NCI-H526 treated with DMSO at 0.1 percent for 48 hours (cell line): ENCODE measurements at regions not wholly inside any gene's neighbourhood (a gene's known extent, or its start where the extent isn't known, plus 50 kb on each side); places are given as distances from the start of the nearest gene placed in this dataset.
"Not testable (repeated sequence)": the region's sequence is repeated elsewhere in the genome, so short reads cannot be mapped to it uniquely, and the experiment has no call there.

Experiments used
- DNase-seq: peaks from one replicate; lab custom pipeline; 2025; lab: John Stamatoyannopoulos, UW

DNA sequence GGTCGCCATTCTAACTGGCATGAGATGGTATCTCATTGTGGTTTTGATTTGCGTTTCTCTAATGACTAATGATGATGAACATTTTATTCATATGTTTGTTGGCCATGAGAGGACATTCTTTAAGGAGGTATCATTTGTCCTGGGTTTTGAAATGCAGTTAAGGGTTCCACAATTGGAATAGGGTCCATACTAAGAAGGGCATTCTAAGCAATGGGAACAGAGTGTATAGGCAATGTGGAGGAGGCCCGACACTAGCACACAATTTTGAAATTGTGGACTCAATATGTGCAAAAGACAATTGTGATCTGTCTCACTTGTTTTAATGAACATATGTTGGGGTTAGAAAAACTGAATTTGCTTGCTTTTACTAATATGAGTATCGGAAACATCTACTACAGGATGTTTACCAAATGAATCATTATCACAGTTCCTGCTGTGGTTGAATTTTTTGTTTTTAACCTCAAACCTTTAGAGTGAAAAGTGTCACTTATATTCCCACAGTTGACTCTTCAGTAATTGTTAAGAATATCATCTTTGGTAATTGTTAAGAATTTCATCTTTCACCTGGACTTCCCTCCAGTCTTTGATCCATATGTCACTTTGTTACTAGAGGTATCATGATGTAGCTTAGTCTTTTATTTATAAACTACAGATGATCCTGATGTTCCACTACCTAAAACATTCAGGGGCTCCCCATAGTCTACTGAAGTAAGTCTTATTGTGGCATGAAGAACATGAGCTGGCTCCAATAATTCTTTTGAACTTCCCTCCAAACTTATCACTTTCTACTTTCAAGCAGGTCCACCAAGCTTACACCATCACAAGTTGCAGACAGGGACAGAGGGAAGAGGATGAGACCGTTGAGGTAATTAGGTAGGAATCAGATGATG lies 109.7 kb upstream of the KLF12 start:
- DNase-seq = no peak

DNA sequence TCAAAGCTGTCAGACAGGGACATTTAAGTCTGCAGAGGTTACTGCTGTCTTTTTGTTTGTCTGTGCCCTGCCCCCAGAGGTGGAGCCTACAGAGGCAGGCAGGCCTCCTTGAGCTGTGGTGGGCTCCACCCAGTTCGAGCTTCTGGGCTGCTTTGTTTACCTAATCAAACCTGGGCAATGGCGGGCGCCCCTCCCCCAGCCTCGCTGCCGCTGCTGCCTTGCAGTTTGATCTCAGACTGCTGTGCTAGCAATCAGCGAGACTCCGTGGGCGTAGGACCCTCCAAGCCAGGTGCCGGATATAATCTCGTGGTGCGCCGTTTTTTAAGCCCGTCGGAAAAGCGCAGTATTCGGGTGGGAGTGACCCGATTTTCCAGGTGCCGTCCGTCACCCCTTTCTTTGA lies 107.1 kb upstream of the KLF12 start:
- DNase-seq = not testable (repeated sequence)

DNA sequence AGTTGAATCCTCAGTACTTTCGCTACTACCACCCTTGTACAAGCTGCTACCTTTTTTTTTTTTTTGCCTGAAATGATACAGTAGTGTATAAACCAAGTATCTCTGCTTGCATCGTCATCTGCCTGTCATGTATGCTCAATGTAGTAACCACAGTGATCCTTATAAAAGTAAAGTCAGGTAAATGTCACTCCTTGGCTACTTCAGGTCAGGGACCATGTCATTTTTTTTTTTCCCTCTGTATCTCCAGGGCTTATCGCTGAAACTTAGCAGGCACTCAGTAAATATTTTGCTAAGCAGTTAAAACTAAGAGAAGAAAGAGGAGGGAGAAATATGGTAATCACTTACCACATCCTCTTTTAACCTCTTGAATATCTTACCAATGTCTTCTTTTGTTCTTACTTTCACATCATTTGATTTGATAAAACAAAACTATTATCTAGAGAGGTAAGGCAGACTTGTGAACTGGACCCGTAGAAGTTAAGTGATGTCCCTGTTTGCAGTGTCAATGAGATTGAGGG lies 96.8 kb upstream of the KLF12 start:
- no peak for DNase-seq

DNA sequence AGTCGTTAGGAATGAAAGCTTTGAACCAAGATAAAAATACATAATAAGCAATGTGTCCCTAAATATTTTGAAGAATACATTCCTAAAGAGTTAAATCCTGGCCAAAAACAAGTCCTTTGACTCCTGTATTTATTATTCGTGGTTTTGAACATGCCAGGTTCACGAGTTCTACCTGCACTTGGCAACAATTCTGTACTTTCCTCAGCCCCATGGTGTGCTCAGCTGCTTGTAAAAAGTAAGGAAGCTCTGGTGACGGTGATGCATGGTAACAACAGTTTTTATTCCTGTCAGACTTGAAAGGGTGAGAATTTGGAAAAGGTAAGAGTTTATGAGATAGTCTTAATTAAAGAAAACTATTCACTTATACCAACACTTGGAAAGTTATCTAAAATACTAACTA lies 95.0 kb upstream of the KLF12 start:
- DNase-seq = no peak

DNA sequence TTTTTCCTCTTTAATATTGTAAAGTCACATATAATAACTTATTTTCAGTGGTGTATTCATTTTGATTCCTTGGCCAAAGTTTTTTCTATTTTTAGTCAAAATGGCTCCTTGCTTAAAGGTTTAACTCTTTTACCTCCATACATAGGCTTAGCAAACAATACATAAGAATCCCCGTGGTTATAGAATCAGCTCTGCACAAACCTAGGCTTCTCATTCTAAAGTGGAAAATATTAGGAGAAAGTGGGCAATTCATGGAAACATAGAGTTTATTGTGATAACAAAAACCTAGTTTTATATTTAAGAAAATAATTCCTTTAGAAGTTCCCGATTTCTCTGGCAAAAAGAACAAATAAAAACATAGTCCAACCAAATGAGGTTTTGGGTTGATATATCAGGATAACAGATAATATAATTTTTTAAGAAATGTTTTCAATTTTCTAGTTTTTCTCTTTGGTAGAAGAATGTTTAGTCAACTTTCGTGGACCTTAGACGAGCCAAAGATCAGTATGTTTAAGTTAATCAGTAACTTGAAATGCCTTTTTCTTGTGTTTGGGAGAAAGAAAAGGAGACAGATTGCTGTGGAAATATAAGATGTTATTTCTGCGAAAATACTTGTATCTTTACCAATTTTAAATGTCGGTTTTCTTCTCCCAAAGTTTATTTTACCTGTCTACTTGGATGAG lies 93.4 kb upstream of the KLF12 start:
- DNase-seq = no peak

DNA sequence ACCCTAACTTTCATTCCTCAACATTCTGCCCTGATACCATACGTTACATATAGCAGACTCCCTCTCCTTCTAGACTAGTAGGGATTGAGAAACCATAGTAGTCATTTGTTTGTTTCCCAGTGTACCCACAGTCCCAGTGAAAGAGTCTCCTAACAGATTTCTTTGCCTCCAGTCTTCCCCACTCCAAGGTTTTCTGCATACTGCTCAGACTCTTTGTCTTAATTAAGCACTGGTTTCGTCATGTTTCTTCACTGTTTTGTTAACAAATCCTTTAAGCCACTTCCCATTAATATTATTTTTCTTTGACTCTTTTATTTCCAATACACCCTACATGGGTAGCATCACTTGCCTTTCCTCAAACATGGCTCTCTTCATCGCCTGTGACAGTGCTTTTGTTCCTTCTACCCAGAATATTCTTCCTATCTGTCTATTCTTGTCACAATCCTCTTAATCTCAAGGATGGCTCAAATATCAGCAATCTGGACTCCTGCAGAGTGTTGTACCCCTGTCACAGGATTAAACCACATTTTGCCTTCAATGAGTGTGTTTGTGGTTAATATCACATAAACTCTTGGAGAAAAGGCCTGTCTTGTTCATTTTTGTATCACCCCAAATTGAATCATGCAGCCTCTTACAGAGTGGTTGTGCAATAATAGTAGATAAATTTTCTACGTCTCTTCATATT lies 92.7 kb upstream of the KLF12 start:
- DNase-seq = no peak

DNA sequence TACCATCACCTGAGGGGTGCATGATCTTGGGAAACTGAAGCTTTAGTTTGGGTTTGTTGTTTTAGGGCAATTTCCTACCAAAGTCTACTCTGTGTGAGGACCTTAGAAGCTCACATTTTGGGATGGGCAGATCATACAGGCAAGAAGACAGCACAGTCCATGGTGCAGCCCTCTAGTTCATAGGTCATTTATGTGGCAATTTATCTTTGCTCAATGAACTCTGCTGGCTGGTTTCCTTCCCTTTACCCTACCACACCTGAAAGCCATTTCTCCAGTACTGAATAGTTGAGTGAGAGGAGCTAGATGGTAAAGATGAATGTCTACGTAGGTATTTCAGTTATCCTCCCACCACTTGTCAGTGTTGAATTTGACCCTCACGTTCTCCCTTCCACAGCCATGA lies 87.5 kb upstream of the KLF12 start:
- no peak for DNase-seq

DNA sequence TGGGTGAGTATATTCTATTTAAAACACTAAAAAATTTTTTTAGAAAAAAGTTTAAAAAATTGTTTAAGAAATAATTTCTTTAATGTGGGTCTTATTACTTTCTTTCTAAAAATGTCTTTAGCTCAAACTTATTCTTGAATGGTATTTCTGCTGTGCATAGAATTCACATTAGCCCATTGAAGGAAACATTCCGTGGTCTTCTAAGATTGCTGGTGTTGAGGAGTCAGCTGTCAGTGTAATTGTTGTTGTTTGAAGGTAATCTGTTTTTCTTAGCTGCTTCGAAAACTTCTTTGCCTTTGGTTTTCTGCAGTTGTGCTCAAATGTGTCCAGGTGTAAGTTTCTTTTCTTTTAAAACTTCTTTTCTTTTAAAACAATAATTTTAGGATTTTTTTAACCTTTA lies 85.4 kb upstream of the KLF12 start:
- DNase-seq = no peak

DNA sequence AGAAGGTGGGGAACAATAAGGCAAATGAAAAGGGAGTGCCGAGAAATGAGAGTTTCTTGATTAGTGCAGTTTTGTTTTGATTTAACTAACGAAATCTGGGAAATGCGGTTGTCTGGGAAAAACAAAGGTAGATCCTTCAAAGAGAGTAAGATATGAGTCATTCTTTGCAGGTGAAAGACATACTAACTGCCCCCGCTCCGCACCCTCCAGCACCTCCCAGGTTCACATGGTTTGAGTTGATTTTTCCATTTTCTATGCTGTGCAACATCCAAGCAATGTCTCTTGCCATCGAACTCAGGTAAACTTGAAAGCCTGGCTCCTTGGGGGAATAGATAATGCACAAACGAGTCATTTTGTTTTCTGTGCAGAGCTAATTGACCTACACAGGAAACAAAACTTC lies 84.1 kb upstream of the KLF12 start:
- no peak for DNase-seq

DNA sequence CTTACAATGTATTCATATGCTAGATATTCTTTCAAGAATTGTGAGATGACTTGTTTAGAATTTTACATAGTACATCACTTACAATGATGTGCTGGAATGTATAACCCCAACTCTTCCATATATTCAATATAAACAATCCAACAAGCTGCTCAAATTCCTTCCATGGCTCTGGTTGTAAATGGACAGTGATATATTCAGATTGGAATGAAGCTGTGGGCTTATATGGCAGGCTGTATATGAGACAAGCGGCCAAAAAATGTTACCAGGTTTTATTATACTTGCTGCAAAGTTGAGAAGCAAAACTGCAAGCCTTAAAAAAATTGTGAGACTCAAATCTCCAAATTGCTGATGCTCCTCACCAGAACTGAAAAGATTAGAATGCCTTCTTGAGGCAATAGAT lies 83.6 kb upstream of the KLF12 start:
- DNase-seq = no peak

DNA sequence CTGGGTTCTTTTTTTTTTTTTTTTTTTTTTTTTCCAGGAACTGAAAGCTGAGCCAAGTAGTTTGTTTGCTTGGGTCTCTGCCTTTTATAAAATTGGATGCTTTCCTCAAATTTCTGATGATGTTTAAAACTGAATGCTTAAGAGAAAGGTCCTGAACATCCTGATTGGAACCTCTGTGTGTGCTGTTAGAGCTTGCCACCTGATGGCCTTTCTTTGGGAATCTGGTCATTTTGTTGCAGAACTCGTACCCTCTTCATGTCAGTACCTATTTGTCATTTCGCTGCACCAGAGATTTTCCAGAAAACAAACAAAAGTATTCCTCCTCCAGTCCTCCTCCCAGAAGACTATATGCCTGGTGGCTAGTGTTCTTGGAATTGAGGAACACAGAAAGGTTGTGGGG lies 81.2 kb upstream of the KLF12 start:
- DNase-seq = no peak

DNA sequence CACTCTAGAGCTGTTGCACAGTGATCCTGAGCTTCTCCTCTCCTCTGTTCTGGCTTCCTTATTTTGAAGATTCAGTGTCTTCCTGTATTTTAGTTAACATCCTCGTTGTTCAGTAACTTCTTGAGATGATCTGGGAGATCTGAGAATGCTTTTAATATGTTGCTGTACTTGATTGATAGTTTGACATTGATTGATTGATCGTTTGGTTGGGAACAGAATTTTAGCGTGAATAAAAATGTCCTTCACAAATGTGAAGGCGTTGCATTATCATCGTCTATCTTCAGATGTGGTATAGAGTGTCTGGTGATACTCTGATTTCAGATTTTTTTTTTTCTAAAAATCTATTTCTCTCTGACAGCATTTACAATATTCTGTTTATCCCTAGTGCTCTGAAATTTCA lies 80.1 kb upstream of the KLF12 start:
- no peak for DNase-seq

DNA sequence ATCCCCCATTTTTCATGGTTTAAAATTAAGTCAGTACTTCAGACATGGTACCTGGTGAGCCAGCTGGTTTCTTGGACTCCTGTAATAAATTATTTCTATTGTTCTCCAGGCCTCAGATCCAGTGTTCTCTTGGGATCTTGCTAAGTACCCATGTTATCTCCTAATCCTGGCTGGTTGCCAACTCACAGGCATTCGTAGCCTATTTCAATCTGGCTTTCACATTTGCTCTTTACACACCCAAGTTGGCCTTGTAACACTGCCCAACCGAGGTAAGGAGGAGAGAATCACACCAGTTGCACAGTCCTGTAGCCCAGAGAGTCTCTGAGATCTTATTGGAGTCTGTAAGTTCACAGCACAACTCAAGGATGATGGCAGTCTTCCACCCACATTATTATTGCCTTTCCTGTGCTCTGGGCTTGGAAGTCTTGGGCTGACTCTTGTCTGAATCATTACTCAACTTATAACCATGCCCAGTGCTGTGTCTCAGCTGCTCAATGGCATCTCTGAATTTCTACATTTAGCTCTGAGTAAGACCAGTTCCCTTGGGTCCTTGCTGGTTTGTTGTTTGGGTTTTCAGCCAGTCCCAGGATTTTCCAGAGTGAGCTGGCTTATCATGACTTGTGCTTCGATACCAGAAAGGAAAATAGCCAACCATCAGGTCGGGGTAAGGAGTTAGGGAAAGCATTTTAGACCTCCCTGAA lies 76.6 kb upstream of the KLF12 start:
- DNase-seq = no peak

DNA sequence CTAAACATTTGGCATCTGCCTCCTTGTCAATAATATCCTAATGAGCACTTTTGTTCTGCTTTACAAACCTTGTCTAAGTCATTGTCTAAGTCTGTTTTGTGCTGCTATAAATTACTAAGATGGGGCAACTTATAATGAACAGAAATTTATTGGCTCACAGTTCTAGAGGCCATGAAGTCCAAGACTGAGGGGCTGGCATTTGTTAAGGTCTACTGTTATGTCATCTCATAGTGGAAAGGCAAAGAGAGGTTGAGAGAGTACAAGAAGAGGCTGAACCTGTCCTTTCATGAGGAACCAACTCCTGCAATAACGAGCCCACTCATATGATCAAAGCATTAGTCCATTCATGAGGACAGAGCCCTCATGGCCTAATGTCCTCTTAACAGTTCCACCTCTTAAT lies 72.7 kb upstream of the KLF12 start:
- DNase-seq = no peak

DNA sequence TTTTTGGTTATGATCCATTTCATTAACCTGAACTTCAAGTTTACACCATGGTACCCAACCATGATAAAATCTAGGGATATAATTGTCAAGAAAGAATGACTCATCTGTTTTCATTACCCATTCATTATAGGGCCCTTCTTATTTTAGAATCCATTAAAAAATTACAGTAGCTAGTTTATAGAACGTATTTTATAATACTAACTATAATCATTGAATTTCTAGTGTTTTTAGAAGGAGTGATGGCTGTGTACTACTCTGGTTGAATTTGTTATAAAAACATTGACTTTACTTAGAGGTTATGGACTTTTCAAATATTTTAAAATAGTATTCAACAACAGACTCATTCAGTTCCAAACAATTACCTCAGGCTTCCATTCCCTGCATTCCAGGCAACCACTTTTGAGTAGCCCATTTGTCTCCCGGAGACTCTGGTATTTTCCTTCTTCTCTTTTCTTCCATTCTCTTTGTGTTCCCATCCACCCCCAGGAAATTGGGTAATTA lies 71.9 kb upstream of the KLF12 start:
- no peak for DNase-seq

DNA sequence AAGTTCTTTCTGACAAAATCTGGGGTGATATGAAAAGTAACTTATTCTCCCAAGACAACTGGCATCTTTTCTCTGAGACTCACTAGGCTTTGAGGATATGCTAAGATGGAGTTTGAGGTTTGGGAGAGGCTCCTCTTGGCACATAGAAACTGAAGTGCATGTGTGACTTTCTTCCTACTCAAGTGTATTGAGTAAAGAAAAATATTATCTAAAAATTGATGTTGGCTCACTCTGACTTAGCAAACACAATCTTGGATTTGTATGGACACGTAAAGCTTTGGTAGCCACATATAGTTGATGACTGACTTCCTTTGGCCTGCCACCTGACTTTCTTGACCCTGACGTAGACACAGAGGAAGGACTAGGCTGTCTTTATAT lies 71.1 kb upstream of the KLF12 start:
- DNase-seq = no peak

DNA sequence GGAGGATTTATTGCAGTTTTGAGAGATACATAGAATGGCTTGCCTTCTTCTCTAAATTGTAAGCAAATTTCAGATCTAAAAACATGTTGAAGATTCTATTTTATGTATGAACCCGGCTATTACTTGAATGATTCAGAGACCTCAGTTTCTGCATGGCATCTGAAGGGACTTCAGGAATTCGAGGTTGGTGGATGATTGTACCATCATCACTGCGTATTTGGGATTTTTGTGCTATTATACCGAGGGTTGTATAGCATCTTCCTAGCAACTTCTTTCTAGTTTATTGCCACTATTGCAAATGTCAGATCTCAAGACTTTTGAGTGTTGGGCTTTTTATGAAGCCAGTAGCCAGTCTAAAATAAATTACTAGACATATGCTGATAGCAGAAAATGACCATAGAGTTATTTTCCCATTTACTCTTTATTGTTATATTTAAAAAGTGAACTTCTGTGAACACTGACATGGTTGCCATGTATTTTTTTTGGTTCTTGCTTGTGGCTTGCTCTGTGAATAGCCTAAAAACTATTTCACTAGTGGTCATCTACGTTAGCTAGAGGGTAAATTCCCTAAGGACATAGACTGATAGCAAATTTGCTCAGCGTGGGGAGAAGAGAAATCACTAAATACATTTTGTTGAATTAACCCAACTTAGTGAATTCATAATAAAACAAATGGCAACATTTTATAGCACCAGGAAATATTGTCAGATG lies 70.6 kb upstream of the KLF12 start:
- no peak for DNase-seq

DNA sequence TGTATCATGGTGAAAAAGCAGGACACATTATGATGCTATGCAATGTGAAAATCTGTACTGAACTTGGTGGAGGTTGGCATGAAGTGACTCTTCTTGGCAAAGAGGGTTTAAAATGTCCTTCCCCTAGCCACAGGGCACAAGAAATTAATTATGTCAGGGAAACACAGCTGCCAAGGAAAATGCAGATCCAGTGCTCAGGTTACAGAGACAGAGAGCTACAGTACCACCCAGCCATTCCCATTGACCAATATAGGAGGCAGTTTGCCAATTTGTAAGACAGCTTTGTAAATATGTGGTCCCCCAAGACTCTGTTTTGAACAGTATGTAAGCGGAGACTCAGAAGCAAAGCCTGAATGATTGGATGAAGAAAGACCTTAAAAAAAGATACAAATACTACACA lies 69.4 kb upstream of the KLF12 start:
- DNase-seq = no peak

DNA sequence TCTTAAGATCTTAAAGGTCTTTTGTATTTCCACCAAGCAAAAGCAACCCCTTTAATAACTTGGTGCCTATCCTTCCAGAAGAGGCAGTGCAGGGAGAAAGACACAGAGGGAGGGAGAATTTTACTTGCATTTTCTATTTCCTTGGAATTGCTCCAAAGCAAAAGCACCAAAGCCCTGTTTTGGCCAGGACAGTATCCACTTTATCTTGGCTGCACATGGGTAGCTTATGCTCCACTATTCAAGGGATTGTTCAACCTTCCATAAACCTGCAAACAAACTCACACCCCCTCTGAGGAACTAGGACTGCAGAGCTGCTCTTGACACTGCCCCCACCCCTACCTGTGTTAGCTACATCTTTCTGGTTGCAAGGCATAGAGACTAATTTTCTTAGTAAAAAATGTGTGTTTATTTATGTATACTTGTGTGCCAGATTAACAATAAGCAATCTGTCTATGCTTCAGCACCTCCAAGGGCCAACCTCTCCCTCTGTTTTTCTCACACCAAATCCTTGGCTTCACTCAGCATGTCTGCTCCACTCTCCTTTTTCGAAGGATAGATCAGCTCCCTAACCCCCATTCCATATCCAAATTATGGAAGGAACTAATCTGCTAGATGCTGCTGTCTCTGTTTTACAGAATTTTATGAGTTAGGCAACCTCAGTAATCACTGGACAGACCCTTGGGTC lies 68.1 kb upstream of the KLF12 start:
- no peak for DNase-seq

DNA sequence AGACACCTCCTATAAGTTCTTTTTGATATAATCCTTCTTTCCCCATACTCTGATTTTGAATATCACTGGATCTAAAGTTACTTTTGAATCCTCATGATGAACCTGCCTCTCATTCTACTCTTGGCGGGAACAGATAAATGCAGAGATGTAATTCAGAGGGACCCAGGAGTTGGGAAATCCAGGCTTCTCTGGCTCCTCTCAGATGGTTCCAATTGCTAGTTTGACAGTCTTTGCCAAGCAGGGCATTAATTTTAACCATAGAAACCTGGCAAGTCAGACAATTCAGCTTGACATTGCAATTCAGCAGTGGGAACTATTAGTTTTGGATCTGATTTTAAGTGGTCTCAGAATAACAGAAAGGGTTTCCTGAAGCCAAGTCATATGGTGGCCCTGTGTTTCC lies 67.3 kb upstream of the KLF12 start:
- DNase-seq = no peak

DNA sequence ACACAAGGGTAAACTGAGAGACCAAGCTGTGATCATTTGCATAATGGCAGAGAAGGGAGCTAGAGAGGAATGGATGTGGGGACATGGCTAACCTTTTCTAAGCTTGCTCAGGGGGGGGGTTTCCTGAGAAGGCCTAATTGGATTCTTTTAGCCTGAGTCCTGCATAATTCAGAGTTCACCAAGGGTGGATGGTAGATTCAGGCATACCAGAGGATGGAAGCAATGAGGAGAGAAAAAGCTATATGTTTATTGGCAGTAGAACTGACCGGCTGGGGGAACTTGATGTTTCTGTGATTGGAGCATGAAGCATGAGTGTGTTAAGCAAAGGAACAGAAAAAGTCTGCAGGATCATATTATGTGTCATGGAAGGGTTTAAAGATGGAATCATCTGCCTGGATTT lies 65.9 kb upstream of the KLF12 start:
- DNase-seq = no peak
